ENCODE measurements at regions not wholly inside any gene's neighbourhood (a gene's known extent, or its start where the extent isn't known, plus 50 kb on each side); places are given as distances from the start of the nearest gene placed in this dataset.

DNA sequence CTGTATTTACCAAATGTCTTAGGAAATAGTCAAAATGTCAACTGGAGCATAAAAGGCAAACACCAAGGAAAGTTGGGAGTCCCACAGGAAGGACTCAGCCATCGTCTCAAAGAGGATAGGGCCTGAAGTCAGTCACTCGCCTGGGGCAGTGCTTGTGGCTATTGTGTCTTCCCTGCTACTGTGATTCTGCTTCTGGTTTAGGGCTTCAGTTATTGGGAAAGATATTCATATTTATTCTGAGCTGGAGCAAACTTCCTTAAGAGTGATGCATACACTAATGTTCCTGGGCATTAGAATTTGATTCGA, 118.1 kb downstream of the EDEM1 start:
- no peak for DNase-seq

DNA sequence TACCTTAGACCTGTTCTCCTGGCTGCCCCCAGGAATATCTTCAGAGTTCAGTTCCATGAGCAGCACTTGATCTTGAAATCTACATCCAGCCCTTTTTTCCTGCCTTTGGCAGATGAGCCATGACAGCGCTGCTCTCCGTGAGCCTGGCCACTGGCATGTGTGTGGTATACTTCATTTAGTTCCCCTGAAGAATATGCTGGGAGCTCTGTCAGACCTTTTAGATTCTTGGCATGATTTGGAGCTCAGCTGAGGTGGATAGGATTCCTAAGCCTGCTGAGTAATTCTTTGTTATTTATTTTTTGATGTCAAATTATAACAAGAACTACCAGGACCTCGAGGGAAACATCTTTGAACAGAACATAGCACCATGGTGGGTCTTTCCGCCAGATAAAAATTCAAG, 121.7 kb downstream of the EDEM1 start:
- no peak for DNase-seq

DNA sequence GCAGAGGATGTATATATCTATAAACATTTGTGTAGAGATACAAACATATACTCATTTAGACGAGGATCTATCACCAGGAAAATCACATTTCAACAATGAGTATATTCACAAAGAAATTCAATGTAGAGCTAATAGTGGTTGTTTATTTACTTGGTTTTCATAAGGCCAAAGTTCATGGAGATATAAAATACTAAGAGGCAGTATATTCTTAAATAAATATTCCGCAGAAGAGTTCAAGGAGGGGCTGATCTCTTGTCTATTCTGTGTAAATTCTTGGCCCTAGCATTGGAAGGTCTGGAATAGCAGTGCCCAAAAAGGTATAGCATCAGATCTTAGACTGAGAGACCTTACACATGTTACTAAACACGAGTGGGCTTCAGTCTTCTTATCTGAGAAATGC, 122.1 kb downstream of the EDEM1 start:
- no peak for DNase-seq

DNA sequence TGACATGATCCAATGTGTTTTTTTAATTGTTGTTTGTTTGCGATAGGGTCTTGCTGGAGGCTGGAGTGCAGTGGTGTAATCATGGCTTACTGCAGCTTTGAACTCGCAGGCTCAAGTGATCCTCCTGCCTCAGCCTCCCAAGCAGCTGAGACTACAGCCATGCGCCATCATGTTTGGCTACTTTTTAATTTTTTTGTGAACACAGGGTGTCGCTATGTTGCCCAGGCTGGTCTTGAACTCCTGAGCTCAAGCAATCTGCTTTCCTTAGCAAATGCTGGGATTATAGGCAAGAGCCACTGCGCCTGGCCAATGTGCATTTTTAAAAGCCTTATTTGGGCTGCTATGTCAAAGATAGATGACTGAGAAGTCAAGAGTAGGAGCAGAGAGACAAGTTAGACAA, 123.0 kb downstream of the EDEM1 start:
- no peak for DNase-seq

DNA sequence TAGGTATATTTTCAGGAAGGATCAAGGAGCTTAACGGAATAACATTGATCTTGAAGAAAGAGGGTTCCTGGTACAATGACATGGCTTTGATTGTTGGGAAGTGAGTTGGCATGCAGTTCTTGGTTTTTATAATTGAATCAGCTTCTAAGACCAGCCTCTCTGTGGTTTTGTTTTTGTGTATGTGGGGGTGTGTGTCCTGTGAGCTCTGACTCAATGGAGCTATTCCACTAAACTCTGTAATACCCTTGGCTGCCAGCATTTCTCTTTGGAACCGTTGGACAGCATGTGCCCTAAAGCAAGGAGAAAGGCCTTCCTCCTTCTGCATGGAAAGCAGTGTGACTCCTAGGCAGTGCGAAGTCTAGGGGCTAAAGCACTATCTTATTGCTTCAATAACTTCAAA, 124.8 kb downstream of the EDEM1 start:
- no peak for DNase-seq

DNA sequence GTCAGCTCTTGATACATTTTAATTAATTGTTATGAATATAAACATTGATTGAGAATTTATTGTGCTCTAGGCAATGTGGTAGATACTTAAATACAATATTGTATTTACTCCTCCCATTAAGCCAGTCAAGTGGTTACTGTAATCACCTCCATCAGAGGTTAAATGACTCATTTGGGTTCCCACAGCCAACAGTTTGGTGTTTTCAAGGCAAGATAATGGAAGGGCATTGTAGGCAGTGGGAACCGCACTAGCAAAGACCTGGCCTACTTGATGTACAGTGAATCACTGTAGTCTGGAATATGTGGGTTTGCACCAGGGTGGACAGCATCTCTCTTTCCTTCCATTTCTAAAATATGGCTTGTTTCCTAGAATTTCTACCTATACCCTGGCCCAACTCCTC, 127.4 kb downstream of the EDEM1 start:
- DNase-seq: no peak

DNA sequence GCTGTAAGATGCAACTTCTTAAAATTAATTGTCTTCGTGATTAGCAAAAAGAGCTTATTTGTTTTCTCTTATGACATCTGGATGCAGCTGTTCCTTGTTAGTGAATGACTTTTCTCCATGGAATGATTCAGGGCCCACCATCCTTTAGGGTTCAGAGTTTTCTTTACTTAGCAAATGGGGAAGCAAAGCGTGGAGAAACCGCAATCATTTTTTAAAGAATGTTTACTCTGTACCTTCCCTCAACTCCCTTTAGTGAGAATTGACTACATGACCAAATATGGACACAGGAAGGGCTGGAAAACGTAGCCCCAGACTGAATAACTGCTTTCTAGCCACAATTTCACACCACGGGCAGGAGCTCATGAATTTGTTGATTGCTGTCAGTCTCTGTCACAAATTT, 130.1 kb downstream of the EDEM1 start:
- DNase-seq: no peak

DNA sequence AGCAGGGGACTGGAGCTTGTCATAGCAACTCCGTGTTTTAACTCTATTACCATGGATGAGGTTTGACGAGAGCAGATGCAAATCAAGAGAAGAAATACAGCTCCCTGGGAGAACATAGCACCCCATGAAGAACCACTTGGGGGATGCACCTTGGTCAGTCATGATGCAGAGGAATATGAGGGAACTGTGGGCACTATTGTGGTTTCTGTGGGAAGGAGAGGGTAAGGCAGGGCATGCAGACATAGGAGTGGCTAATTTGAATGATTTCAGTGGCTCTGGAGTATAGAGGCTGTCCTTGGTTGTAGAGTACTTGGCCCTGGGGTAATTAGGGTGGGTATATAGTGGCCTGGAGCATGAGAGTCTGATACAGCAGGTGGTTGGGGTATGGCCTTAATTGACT, 131.9 kb downstream of the EDEM1 start:
- no peak for DNase-seq

DNA sequence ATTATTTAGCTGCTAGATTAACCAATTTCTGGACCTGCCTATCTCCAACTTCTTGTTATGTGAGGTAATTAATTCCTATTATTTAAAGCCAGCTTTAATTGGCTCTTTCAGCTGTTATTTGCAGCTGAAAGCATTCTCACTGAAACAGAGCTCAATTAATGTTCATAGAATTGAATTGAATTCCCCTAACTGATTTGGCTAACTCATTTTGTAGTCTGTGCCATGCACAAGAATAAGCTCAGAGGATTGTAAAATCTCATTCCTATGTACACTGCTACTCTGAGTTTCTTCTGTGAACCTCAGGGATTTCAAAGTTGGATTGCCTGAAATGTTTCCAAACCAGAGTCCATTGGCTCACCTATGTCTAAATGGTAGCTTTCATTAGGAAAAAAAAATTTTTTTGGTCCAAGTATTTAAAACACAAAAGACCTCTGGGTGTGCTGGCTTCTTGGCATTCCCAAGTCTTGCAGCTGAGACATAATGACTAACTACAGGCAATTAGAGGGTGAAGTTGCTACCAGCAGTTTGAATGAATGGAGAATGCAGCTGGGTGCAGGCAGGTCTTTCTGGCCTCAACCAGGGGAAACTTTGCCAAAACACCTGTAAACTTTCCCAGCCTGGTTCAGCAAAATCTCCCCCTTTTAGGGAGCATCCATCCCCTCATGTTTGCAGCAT, 134.3 kb downstream of the EDEM1 start:
- DNase-seq: no peak

DNA sequence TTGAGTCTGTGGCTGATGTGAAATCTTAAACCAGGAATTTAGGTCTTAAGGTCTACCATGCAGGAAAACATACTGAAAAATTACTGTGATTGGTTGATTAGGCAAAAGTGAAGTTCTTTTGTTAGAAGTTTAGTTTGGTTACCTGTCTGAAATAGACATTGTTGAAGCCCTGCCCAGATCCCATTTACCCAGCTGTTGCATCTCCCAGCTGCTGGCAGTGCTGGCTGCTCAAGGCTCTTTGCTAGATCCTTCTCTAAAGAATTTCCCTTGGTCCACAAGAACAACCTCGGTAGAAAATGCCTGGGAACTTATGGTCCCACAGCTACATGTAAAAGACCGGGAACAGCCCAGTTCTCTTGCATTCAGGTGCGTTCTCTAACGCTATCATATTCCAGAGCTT, 137.3 kb downstream of the EDEM1 start:
- no peak for DNase-seq

DNA sequence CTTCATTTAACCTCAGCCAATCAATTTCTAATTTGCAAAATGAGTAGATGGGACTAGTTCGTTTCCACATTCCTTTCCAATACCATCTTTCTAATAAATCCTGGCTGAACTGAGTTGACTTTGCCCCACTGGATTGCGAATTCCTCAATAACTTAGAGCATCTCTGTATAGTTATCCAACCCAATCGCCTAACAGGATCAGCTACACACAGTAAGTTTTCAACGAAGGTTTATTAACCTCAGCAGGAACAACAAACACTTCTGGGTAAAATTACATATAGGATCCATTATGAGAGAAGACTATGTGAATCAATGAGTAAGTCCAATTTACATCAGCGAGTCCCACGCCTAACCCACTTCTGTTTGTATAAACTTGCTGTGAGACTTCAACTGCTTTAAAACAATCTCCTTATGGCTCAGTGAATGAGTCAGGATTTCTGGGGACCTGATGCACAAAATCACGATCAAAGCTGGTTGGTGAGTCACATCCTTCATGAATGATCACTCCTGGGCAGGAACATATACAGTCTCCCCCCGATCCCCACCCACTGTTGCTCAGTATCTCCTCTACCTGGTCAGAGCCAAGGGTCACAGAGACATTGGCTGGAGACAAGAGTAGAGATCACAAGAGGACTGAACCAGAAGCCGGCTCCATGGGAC, 142.8 kb downstream of the EDEM1 start:
- DNase-seq: no peak

DNA sequence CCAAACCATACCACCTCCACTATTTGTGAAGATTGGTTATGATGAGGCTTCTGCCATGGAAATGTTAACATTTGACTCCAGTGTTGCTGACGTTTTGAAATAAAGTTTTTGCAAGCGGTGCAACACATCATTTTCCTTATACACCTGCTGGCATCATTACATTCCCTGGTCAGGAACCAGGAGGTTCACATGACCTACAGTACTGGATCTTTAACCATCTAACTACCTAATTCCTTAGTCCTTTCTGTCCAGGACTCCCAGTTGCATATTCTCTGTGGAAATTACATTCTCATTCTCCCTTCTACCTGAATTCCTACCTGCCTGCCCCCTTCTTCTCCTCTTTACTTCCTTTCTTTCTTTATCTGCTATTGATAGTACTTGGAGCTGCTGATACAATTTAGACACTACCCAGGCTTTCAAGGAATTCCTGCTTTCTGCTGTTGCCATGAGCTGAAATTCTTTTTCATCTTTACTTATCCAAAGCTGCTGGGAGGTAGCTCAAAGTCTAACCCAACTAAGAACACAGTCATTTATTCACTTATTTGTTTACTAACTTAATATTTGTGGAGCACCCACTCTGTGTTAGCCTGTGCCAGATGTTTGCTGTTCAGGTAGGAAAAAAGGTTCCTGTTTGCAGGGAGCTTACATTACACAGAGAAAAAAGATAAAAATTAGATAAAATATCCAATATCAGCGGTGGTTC, 144.2 kb downstream of the EDEM1 start:
- DNase-seq: no peak

DNA sequence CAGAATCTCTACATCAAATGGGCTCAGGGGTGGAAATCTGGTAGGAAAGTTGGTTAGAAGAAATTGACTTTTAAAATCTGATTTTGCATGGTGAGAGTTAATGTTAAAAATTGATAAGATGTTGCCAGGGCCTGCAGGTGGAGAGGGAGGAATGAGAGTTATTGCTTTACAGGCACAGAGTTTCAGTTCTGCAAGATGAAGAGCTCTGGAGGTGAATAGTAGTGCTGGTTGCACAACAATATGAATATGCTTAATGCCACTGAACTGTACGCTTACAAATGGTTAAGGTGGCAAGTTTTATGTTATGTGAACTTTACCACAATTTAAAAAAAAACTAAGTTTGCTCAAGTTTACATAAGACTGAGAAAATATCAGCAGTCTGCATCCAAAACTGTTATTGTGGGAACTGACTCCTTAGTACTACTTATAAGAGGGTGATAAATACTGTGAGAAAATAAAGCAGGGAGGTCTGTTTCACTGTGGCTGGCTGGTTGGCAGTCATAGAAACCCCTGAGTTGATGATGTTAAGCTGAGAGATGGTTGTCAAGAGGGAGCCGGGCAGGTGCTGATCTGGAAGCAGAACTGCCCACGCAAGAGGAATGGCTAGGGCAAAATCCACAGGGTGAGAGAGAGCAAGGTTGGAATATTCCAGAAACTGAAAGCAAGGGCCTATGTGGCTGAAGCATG, 144.9 kb downstream of the EDEM1 start:
- DNase-seq: no peak

DNA sequence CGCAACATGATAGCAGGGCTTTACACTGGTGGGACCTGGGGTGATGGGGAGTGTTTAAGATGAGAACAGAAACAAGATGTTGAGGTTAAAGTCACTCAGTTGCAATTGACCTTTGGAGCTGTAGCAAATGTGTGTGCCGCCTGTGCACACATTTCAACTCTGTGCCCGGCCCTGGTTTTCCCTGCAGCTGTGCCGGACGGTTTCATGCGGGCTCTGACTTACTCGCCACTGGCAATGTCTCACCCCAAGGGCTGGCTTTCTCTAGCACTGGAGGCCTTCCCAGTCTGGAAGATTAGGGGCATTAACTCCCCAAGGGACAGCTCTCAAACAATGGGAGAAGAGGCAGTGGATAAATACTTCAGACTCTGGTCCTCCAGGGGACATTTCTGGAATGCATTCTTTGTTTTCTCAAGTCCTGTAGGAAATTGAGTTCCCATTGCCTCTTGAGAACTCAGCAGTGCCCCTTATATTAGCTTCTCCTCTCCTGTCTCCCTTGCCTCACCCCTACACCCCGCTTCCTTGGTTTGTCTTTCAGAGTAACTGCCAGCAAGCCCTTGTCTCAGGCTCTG, 152.5 kb downstream of the EDEM1 start:
- DNase-seq: no peak

DNA sequence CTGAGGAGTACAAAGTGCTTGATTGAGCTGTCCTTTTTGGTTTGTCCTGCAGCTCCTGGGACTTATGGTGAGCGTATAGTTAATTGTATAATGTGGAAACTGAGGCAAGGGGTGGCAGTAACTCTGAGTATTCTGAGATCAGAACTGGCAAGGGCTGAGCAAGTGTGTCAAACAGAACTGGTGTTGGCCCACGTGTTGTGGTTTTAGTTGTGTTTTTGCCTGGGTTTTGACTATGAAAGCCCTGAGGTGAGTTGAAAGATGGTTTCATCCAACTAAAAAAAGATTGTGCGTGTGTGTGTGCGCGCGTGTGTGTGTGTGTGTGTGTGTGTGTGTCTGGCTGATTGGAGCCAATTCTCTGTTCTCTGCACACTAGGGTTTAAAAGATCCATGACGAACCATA, 154.1 kb downstream of the EDEM1 start:
- DNase-seq: no peak

DNA sequence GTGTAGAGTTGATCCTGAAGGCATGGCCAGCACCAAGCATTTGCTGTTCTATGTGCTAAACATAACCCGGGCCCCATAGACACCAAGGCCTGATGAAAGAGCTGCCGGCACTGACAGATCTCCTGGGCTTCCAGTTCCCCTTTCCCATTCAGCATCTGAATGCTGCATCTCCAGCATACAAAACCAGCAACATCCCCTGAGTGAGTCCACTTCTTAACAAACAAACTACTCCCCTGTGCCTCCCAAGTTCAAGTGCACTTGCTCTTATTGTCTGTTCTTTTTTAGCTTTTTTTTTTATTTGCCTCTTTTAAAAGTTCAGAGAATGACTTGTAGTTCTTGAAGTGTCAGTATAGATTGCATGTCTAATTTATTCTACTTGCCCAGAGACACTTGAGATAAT, 156.0 kb downstream of the EDEM1 start:
- no peak for DNase-seq

DNA sequence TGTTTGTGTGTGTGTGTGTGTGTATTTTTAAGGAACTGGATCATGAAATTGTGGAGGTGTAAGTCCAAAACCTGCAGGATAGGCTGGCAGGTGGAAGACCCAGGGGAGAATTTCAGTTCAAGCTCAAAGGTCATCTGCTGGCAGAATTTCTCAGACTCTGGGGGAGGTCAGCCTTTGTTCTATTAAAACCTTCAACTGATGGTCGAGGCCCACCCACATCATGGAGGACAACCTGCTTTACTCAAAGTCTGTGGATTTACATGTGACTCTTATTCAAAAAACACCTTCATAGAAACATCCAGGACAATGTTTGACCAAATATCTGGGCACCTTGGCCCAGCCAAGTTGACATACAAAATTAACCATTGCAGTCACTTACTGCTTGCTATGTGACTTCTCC, 157.2 kb downstream of the EDEM1 start:
- no peak for DNase-seq

DNA sequence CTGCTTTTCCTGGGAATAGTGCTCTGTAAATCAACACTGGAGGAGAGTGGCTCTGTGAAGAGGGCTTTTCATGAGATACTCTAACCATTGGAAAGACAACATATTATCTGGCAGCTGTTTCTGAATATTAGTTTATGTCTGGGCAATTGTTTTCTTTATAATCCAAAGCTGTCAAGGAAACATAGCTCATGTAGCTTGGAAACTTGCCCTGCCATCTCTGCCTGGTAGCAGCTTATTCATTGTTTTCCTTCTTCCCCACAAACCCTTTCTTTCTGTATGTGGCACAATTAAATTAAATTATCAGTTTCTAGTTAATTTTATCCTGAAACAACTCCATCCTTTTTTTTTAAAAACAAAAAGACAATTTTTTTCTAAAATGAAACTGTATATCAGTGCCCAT, 160.0 kb downstream of the EDEM1 start:
- DNase-seq: no peak

DNA sequence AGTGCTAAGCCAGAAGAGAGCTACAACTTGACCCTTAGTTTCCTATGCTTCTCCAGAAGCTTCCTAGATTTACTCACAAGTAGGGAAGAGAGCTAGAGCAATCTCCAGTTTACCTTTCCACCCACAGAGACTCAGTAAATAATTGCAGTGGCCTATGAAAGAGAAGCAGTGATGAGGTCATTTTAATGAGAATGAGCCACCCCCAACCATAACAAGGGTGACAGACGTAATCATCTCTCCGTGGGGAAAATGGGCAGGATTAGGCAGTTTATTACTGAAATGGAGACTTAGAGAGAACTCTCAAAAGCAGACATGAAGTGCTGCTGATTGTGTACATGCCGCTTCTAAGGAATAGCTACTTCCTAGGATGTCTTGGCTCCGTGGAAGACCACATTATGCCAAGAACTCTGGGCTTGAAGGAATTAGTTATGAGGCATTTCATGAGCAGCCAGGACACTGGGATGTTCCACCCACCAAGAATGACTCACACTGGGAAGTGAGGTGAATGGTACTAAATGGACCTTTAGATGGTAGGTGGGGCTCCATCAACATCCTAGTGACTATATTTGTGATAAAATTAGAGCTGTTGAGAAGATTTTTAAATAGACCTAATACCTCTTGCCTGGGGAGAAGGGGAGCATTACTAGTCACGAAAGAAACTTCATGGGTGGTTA, 160.9 kb downstream of the EDEM1 start:
- no peak for DNase-seq

DNA sequence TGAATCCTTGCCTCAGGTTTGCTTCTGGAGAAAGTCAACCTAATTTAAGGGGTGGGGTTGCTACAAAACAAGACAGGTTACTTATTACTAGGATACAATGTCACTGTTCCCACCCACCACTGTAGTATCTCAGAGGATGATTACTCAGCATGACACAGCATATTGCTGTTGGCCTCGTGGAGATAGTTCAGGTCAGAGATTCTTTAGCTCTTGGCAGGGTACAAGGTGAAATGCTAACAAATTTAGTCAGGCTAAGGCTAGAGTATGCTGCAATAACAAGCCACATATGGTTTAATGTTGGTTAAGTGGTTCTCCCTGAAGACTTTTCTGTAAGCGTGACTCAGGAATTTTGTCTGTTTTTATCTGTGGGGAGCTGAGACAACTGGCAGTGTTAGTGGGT, 161.8 kb downstream of the EDEM1 start:
- DNase-seq: no peak

DNA sequence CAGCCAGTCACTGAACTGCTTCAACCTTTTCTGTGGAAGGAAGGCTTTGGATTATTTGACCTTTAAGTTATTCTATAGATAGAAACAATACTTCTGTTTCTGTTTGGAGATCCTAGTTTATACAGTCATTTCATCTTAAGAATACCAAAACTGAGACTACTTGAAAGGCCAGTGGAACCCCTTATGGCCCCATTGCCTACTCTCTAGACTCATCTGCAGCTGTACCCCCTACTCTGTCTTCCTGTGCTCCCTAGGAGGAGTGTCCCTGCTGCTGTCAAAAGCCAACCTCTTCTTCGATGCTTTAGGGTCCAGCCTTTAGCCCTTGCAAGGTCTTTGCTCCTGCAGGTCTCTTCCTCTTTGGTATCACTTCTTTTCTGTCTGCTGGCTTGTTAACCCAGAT, 169.6 kb downstream of the EDEM1 start:
- DNase-seq: no peak

DNA sequence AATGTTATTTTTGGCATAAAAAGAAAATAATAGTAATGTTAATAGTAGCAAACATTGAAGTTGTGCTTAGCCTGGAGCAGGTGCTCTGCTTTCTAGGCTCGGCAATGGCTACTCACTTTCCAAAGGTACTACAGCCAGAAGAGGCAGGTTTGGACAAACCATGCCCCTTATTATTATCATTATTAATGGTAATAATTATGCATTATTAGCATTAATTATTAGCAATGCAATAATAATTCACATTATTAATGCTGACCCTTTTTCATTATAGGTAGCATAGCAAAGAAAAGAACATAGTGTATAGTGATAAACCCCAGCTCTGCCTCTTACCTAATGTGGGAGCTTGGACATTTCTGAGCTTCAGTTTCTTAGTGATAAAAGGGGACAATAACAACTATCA, 171.4 kb downstream of the EDEM1 start:
- no peak for DNase-seq

DNA sequence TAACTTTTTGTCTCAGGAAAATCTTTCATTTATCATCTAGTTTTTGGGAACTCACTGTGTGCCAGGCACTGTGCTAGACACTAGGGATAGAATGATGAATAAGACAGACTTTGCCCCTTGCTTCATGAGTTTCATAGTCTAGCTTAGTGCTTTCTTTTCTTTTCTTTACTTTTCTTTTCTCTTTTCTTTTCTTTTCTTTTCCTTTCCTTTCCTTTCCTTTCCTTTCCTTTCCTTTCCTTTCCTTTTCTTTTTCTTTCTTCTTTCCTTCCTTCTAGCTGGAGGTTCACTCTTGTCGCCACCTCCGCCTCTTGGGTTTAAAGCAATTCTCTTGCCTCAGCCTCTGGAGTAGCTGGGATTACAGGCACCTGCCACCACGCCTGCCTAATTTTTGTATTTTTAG, 172.9 kb downstream of the EDEM1 start:
- DNase-seq: no peak

Measured in SW 1271 (cell line).